DND-41 (cell line): ENCODE measurements at regions not wholly inside any gene's neighbourhood (a gene's known extent, or its start where the extent isn't known, plus 50 kb on each side); places are given as distances from the start of the nearest gene placed in this dataset.

Source experiments
- ATAC-seq: fragments of 200-7000 bp; cut with Tn5 transposase; 3 replicates; pipeline ENCODE4 v1.9.1; 2021; ENCODE audit warnings: low read depth; ENCODE audit not compliant: insufficient read depth
- DNase-seq: peaks from one replicate; pipeline ENCODE4 v3.0.0-alpha.2; 2020
- H2AFZ ChIP-seq: 2 replicates; pipeline ENCODE4 v1.6.0; 2012; ENCODE audit warnings: low read depth, low read length
- H3K27ac ChIP-seq: 2 replicates; pipeline ENCODE4 v1.5.1; 2012; ENCODE audit warnings: low read length, inconsistent platforms
- H3K27me3 ChIP-seq: fragments of 200-600 bp; sonication (generic); 2 replicates; pipeline ENCODE4 v1.6.0; 2012; ENCODE audit warnings: low read length, mild to moderate bottlenecking, inconsistent platforms; ENCODE audit not compliant: insufficient read depth, poor library complexity
- H3K36me3 ChIP-seq: 2 replicates; pipeline ENCODE4 v1.5.1; 2012; ENCODE audit warnings: low read length, inconsistent platforms; ENCODE audit not compliant: insufficient read depth
- H3K4me1 ChIP-seq: 2 replicates; pipeline ENCODE4 v1.5.1; 2012; ENCODE audit warnings: mild to moderate bottlenecking, low read length; ENCODE audit not compliant: insufficient read depth
- H3K4me2 ChIP-seq: 2 replicates; pipeline ENCODE4 v1.6.0; 2012; ENCODE audit warnings: mild to moderate bottlenecking, moderate library complexity, low read length, inconsistent platforms; ENCODE audit not compliant: insufficient read depth
- H3K4me3 ChIP-seq, 2 experiments: fragments of 200-600 bp in 1 of 2; shearing (Covaris generic) in 1 of 2; 2 replicates each; pipeline ENCODE4 v1.5.1; 2012 to 2016; ENCODE audit warnings: inconsistent platforms in 2 of 2, low read length in 2 of 2, mild to moderate bottlenecking in 2 of 2, low read depth in 1 of 2, moderate library complexity in 1 of 2
- H3K79me2 ChIP-seq: 2 replicates; pipeline ENCODE4 v1.6.0; 2012; ENCODE audit warnings: low read length, inconsistent platforms; ENCODE audit not compliant: insufficient read depth
- H3K9ac ChIP-seq: 2 replicates; pipeline ENCODE4 v1.6.0; 2012; ENCODE audit warnings: low read depth, mild to moderate bottlenecking, inconsistent platforms, low read length, moderate library complexity
- H3K9me3 ChIP-seq: 2 replicates; pipeline ENCODE4 v1.5.1; 2012; ENCODE audit warnings: low read length, moderate library complexity, mild to moderate bottlenecking, inconsistent platforms; ENCODE audit not compliant: insufficient read depth, severe bottlenecking
- H4K20me1 ChIP-seq: 2 replicates; pipeline ENCODE4 v1.6.0; 2012; ENCODE audit warnings: low read length; ENCODE audit not compliant: insufficient read depth
- EZH2 ChIP-seq: IDR thresholded peaks from 3 replicates; pipeline ENCODE4 v1.6.1; 2012; ENCODE audit warnings: borderline replicate concordance, low read depth, mild to moderate bottlenecking, moderate library complexity, low read length, inconsistent platforms; ENCODE audit not compliant: severe bottlenecking
- TF ChIP-seq, protein P1 (sequence below): IDR thresholded peaks from 2 replicates; pipeline ENCODE4 v1.5.1; 2012; ENCODE audit warnings: borderline replicate concordance, low read length, moderate library complexity, mild to moderate bottlenecking; ENCODE audit not compliant: poor library complexity, severe bottlenecking; ENCODE audit errors: extremely low read depth

DNA sequence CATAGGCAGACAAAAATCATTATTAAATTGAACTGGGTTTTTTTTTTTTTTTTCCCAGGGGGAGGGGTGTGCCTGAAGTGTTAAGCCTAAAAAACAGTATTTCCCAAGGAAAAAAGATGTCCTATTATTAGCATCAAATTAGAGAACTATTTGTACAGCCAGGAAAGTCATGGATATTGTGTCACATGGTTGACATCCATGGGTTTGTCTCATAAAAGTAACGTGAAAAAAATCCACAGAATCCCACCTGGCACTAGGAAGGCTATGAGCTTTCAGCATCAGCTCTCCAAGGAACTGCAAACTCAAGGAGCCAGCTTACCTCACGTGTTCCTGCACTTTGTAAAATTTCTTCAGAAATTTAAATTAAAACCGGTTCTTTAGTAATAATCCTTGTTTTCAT lies 69.1 kb upstream of the EGLN3 start:
- H2AFZ ChIP-seq: no peak overlapping the region
- H3K4me3 ChIP-seq: no peak overlapping the region
- no peak overlapping the region; the same call in 1 of the 2 replicates for H3K27ac ChIP-seq
- no peaks in the 10 kb centered on the region for H3K27me3 ChIP-seq
- no peak overlapping the region for H3K4me2 ChIP-seq
- no peak overlapping the region for H3K9ac ChIP-seq
- TF ChIP-seq, protein P1, sequence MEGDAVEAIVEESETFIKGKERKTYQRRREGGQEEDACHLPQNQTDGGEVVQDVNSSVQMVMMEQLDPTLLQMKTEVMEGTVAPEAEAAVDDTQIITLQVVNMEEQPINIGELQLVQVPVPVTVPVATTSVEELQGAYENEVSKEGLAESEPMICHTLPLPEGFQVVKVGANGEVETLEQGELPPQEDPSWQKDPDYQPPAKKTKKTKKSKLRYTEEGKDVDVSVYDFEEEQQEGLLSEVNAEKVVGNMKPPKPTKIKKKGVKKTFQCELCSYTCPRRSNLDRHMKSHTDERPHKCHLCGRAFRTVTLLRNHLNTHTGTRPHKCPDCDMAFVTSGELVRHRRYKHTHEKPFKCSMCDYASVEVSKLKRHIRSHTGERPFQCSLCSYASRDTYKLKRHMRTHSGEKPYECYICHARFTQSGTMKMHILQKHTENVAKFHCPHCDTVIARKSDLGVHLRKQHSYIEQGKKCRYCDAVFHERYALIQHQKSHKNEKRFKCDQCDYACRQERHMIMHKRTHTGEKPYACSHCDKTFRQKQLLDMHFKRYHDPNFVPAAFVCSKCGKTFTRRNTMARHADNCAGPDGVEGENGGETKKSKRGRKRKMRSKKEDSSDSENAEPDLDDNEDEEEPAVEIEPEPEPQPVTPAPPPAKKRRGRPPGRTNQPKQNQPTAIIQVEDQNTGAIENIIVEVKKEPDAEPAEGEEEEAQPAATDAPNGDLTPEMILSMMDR: no peak
- no peak for TF ChIP-seq EZH2
- DNase-seq: no peak
- H3K79me2 ChIP-seq: peaks cover 18% of the 10 kb centered on the region
- H3K4me1 ChIP-seq: peaks cover 68% of the 10 kb centered on the region
- no peak for ATAC-seq
- H3K36me3 ChIP-seq: no peaks in the 10 kb centered on the region
- H4K20me1 ChIP-seq: no peaks in the 10 kb centered on the region
- no peaks in the 10 kb centered on the region for H3K9me3 ChIP-seq

DNA sequence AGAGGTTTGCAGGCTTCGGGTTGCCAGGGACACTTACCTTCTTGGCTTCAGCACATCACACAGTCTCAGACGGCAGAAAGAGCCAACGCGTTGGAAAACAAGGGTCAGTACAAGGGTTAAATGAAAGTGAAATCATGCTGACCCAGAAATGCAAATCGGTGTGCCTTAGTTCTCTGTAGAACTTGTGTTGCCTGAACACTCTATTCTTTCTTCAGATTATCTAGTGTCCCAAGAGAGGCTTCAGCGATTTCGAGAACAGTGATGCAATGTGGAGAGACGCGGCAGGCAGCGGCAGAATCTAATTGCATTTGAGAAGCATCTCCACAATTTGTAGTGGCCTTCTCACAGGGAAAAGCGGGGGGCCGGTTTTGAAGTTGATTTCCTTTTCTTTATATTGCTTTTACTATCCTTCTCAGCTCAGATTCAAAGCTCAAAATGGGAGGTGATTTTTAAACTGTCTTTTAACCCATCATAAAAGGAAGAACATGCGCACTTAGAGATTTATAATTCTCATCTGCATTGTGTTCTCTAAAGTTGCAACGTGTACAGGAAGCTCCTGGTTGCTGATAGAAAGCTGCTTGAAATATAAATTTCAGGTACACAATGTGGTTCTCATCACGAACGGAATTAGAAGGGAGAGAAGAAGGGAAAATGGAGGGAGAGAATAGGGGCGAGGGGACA lies 67.8 kb upstream of the EGLN3 start:
- no peaks in the 10 kb centered on the region for H4K20me1 ChIP-seq
- H3K9ac ChIP-seq: peak overlapping the region; percentile 61
- TF ChIP-seq, protein P1: no peak
- no peak for TF ChIP-seq EZH2
- peaks cover 79% of the 10 kb centered on the region for H3K4me1 ChIP-seq
- H3K9me3 ChIP-seq: no peaks in the 10 kb centered on the region
- H3K27ac ChIP-seq: peak overlapping the region; percentile 90
- H3K4me3 ChIP-seq: peak overlapping the region; percentile 17 to 54
- peak overlapping the region; percentile 64 for H3K4me2 ChIP-seq
- no peaks in the 10 kb centered on the region for H3K27me3 ChIP-seq
- peaks cover 18% of the 10 kb centered on the region for H3K79me2 ChIP-seq
- H3K36me3 ChIP-seq: no peaks in the 10 kb centered on the region
- peak overlapping the region; percentile 76 for H2AFZ ChIP-seq
- ATAC-seq (peak; percentile 46), DNase-seq (peak; percentile 54)

DNA sequence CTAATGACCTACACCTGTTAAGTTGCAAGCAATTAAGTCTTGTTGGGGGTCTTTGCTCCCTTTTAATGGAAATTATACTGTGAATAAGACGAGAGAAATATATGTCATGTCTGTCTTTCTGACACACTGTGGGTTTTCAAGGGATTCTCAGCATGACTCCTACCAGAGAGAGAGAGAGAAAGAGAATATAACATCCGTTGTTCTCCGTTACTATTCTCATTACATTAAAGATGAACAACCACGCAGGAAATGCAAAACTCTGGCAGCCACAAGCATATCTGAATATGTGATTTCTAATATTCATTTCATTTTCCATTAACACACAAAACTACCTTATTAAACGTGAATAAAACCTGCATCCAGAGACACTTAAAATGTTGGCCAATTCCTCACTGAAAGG lies 67.3 kb upstream of the EGLN3 start:
- TF ChIP-seq, protein P1: no peak
- TF ChIP-seq EZH2: no peak
- H3K27ac ChIP-seq: peak overlapping the region; percentile 90
- peaks cover 80% of the 10 kb centered on the region for H3K4me1 ChIP-seq
- DNase-seq (no peak), ATAC-seq (peak; percentile 61)
- no peaks in the 10 kb centered on the region for H3K9me3 ChIP-seq
- H3K36me3 ChIP-seq: no peaks in the 10 kb centered on the region
- H3K4me3 ChIP-seq: peak overlapping the region; percentile 17 to 54
- H3K79me2 ChIP-seq: peaks cover 18% of the 10 kb centered on the region
- H2AFZ ChIP-seq: peak overlapping the region; percentile 76
- H4K20me1 ChIP-seq: no peaks in the 10 kb centered on the region
- H3K9ac ChIP-seq: peak overlapping the region; percentile 61
- H3K4me2 ChIP-seq: peak overlapping the region; percentile 64
- no peaks in the 10 kb centered on the region for H3K27me3 ChIP-seq
